HEK293 (cell line): ENCODE measurements at regions not wholly inside any gene's neighbourhood (a gene's known extent, or its start where the extent isn't known, plus 50 kb on each side); places are given as distances from the start of the nearest gene placed in this dataset.

ENCODE experiments used
- CTCF ChIA-PET: fragments of 350-600 bp; formaldehyde crosslinking; extraction: SDS; loops from one replicate; lab custom pipeline; 2021; ENCODE audit warnings: antibody characterized with exemption; lab: Yijun Ruan, JAX
- POLR2A ChIA-PET: fragments of 300-600 bp; formaldehyde crosslinking; extraction: SDS; loops from one replicate; lab custom pipeline; 2020; ENCODE audit warnings: antibody characterized with exemption, inconsistent platforms; lab: Yijun Ruan, JAX
- H3K27ac ChIP-seq: fragments of 200-500 bp; sonication (Bioruptor generic); 2 replicates; pipeline ENCODE4 v1.5.1; 2014; ENCODE audit warnings: low read depth, low read length, control low read depth, inconsistent platforms; ENCODE audit errors: extremely low read depth
- H3K36me3 ChIP-seq, 2 experiments: fragments of 200-500 bp in 1 of 2; sonication (Bioruptor generic) in 1 of 2; 1 replicate in 1 of 2; 2 replicates in 1 of 2; pipeline ENCODE4 v1.5.1; 2014 to 2017; ENCODE audit warnings: inconsistent platforms in 2 of 2, low read length in 2 of 2; ENCODE audit not compliant: control insufficient read depth in 2 of 2, insufficient read depth in 1 of 2
- H3K4me1 ChIP-seq: fragments of 200-500 bp; sonication (Bioruptor generic); 2 replicates; pipeline ENCODE4 v1.5.1; 2014; ENCODE audit warnings: mild to moderate bottlenecking, low read length, inconsistent platforms; ENCODE audit not compliant: control insufficient read depth, insufficient read depth
- H3K4me3 ChIP-seq: 2 replicates; pipeline ENCODE4 v1.5.1; 2011; ENCODE audit warnings: low read depth, mild to moderate bottlenecking, control low read depth, low read length, moderate library complexity
- H3K9me3 ChIP-seq: fragments of 200-500 bp; sonication (Bioruptor generic); 2 replicates; pipeline ENCODE4 v1.5.1; 2014; ENCODE audit warnings: low read depth, low read length, inconsistent platforms; ENCODE audit not compliant: control insufficient read depth, insufficient read depth
- GLIS1 ChIP-seq: fragments of 450-650 bp; formaldehyde crosslinking; IDR thresholded peaks from 2 replicates; pipeline ENCODE4 v1.5.1; 2016; ENCODE audit warnings: missing biosample characterization, missing genetic modification characterization
- KLF7 ChIP-seq: fragments of 450-650 bp; formaldehyde crosslinking; IDR thresholded peaks from 2 replicates; pipeline ENCODE4 v1.5.1; 2016; ENCODE audit warnings: missing biosample characterization, missing genetic modification characterization, borderline replicate concordance
- OSR2 ChIP-seq: fragments of 450-650 bp; formaldehyde crosslinking; IDR thresholded peaks from 2 replicates; pipeline ENCODE4 v1.5.1; 2016; ENCODE audit warnings: missing biosample characterization, missing genetic modification characterization
- ZEB2 ChIP-seq: fragments of 450-650 bp; formaldehyde crosslinking; IDR thresholded peaks from 2 replicates; pipeline ENCODE4 v1.5.1; 2016; ENCODE audit warnings: missing biosample characterization, missing genetic modification characterization
- ZNF114 ChIP-seq: fragments of 450-650 bp; formaldehyde crosslinking; IDR thresholded peaks from 2 replicates; pipeline ENCODE4 v1.5.0; 2017; ENCODE audit warnings: missing biosample characterization, missing genetic modification characterization
- ZNF140 ChIP-seq: fragments of 450-650 bp; formaldehyde crosslinking; IDR thresholded peaks from 2 replicates; pipeline ENCODE4 v1.5.1; 2016; ENCODE audit warnings: missing biosample characterization, missing genetic modification characterization
- ZNF433 ChIP-seq: fragments of 450-650 bp; formaldehyde crosslinking; IDR thresholded peaks from 2 replicates; pipeline ENCODE4 v1.5.1; 2016; ENCODE audit warnings: missing biosample characterization, missing genetic modification characterization, low read depth
- ZNF514 ChIP-seq: fragments of 450-650 bp; formaldehyde crosslinking; IDR thresholded peaks from 2 replicates; pipeline ENCODE4 v1.5.1; 2016; ENCODE audit warnings: missing biosample characterization, missing genetic modification characterization
- ZNF549 ChIP-seq: fragments of 450-650 bp; IDR thresholded peaks from 2 replicates; pipeline ENCODE4 v1.5.1; 2018; ENCODE audit warnings: missing biosample characterization, missing genetic modification characterization, mild to moderate bottlenecking, inconsistent platforms, moderate library complexity
- ZNF768 ChIP-seq: fragments of 450-650 bp; formaldehyde crosslinking; IDR thresholded peaks from 2 replicates; pipeline ENCODE4 v1.5.1; 2018; ENCODE audit warnings: missing biosample characterization, mild to moderate bottlenecking, missing genetic modification characterization
- ZNF792 ChIP-seq: fragments of 450-650 bp; formaldehyde crosslinking; IDR thresholded peaks from 2 replicates; pipeline ENCODE4 v1.5.1; 2016; ENCODE audit warnings: missing biosample characterization, missing genetic modification characterization
- ZSCAN30 ChIP-seq: fragments of 450-650 bp; IDR thresholded peaks from 2 replicates; pipeline ENCODE4 v1.5.1; 2018; ENCODE audit warnings: missing biosample characterization, mild to moderate bottlenecking, missing genetic modification characterization, moderate library complexity
- TF ChIP-seq, protein P1 (sequence below): fragments of 450-650 bp; formaldehyde crosslinking; IDR thresholded peaks from 2 replicates; pipeline ENCODE4 v1.5.1; 2016; ENCODE audit warnings: missing biosample characterization, missing genetic modification characterization
- TF ChIP-seq, protein P2 (sequence below): fragments of 450-650 bp; formaldehyde crosslinking; IDR thresholded peaks from 2 replicates; pipeline ENCODE4 v1.5.1; 2016; ENCODE audit warnings: missing biosample characterization, missing genetic modification characterization, low read depth
- TF ChIP-seq, protein P3 (sequence below): fragments of 450-650 bp; IDR thresholded peaks from 2 replicates; pipeline ENCODE4 v1.5.1; 2018; ENCODE audit warnings: missing biosample characterization, mild to moderate bottlenecking, missing genetic modification characterization
- TF ChIP-seq, protein P4 (sequence below): fragments of 450-650 bp; formaldehyde crosslinking; IDR thresholded peaks from 2 replicates; pipeline ENCODE4 v1.5.1; 2016; ENCODE audit warnings: missing biosample characterization, missing genetic modification characterization
- TF ChIP-seq, protein P5 (sequence below): fragments of 450-650 bp; formaldehyde crosslinking; conservative IDR thresholded peaks from 2 replicates; pipeline ENCODE4 v1.5.1; 2016; ENCODE audit warnings: low read depth, missing biosample characterization, missing genetic modification characterization

DNA sequence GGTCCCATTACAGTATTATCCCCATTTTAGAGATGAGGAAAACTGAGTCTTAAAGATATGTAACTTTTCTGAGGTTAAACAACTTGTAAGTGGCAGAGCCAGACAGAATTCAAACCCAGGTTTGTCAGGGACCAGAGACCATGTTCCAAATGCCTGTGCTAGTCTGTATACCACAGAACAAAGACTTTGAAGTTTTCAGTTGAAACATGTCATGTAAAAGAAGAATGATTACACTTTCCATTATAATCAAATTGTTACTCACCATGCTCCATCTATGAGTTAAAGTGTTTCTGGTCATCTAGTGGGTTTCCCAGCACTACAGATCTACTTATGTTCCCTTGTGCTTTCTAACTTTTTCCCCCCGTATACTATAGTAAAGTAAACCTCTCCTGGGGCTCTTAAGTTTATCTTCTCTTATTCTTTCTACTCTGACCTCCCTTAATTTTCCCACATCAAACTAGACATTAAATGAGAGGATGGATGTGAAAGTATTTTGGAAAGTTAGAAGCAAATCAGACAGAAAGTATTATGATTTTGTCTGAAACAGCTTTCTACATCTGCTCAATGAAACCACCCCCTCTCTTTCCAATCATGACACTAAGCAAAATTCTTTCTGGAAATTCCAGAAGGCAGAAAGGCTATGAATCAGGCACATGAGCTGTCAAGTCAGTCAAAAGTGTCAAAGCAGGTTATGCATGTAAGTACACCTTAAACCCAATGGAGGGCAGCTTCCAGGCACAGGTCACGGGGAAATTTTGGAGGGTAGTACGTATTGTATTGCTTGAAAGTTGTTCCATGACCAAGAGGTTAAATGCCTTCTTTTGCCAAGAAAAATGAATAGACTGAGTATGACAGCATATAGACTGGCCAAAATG lies 132.7 kb upstream of the MAP3K7 start:
- CTCF ChIA-PET, result interaction anchor here (0.9 kb wide), 1 partner anchor 61 kb away, joined by 4 read pairs; no protein-coding TSS in a partner anchor
- TF ChIP-seq, protein P1, sequence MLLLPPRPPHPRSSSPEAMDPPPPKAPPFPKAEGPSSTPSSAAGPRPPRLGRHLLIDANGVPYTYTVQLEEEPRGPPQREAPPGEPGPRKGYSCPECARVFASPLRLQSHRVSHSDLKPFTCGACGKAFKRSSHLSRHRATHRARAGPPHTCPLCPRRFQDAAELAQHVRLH (tag by site-specific recombination), result peak; percentile 26; the same call in 1 of the 2 replicates
- TF ChIP-seq, protein P2, sequence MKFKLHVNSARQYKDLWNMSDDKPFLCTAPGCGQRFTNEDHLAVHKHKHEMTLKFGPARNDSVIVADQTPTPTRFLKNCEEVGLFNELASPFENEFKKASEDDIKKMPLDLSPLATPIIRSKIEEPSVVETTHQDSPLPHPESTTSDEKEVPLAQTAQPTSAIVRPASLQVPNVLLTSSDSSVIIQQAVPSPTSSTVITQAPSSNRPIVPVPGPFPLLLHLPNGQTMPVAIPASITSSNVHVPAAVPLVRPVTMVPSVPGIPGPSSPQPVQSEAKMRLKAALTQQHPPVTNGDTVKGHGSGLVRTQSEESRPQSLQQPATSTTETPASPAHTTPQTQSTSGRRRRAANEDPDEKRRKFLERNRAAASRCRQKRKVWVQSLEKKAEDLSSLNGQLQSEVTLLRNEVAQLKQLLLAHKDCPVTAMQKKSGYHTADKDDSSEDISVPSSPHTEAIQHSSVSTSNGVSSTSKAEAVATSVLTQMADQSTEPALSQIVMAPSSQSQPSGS (tag by site-specific recombination), result no peak
- TF ChIP-seq, all 188 proteins: peak for 1
- POLR2A ChIA-PET, result no interaction called here

DNA sequence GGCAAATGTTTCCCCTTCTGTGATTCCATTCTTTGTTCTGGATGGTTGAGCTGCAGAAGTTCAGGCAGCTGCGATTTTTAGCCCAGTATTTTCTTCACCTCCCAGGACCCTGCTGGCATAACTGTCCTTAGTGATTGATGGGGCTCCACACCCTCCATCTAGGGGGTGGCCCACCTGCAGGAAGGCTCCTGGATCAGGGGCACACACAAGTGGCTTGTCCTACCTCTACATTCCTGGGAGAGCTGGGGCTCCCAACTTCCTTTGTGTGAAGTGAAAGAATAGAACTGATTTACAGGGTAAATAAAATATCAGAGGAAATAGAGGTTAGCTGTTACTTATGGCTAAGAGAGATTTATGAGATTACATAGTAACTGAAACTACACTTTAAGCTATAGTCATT lies 129.5 kb upstream of the MAP3K7 start:
- ChIA-PET CTCF (interaction anchor here (1.2 kb wide), 1 partner anchor 224 kb away, joined by 3 read pairs; no protein-coding TSS in a partner anchor), POLR2A (no interaction called here)
- H3K36me3 ChIP-seq, result no peaks in the 10 kb centered on the region
- H3K27ac ChIP-seq, result no peak overlapping the region
- H3K4me3 ChIP-seq, result no peak overlapping the region
- H3K9me3 ChIP-seq, result no peaks in the 10 kb centered on the region
- peaks cover 11% of the 10 kb centered on the region; the same call in 1 of the 2 replicates for H3K4me1 ChIP-seq
- TF ChIP-seq ZSCAN30 (no peak), OSR2 (peak; percentile 22; the same call in 1 of the 2 replicates), GLIS1 (tag by site-specific recombination) (peak; percentile 62), ZNF433 (no peak)
- TF ChIP-seq, all 188 proteins: peak for 2

More for the DNA sequence above, 132.7 kb upstream of the MAP3K7 start:
- Histone ChIP-seq H3K4me3 (no peak overlapping the region), H3K36me3 (no peaks in the 10 kb centered on the region), H3K9me3 (no peaks in the 10 kb centered on the region), H3K27ac (no peak overlapping the region), H3K4me1 (peaks cover 19% of the 10 kb centered on the region)

DNA sequence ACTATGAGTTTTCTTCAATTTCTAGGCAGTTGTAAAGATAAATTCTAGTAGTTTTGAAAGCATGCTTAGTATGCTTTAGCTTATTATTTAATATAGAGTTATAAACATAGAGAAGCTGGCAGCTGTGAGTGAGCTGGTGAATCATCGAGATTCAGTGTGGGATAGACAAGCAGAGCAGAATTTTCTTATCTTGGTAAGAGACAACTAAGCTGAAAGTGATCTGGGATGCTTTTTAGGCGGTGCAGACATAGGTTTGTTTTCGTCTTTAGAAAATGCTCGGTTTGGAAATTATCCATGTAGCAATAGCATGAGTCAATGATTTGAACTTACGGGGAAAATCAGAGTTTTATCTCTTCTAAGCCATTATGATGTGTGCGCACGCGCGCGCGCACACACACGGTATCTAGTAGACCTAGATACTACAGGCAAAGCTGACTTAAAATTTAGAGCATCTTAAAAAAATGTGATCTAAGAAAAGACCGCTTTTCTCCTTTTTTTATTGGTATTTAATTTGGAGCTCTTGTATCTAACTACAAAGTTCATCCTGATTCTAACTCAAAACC lies 128.3 kb upstream of the MAP3K7 start:
- CTCF ChIA-PET, result interaction anchor here (1.1 kb wide), 1 partner anchor 131 kb away, joined by 3 read pairs; no protein-coding TSS in a partner anchor
- no peaks in the 10 kb centered on the region for H3K9me3 ChIP-seq

More for the DNA sequence above, 128.3 kb upstream of the MAP3K7 start:
- no peak overlapping the region for H3K27ac ChIP-seq
- TF ChIP-seq ZNF792 (tag by site-specific recombination), result no peak
- TF ChIP-seq, protein P3, sequence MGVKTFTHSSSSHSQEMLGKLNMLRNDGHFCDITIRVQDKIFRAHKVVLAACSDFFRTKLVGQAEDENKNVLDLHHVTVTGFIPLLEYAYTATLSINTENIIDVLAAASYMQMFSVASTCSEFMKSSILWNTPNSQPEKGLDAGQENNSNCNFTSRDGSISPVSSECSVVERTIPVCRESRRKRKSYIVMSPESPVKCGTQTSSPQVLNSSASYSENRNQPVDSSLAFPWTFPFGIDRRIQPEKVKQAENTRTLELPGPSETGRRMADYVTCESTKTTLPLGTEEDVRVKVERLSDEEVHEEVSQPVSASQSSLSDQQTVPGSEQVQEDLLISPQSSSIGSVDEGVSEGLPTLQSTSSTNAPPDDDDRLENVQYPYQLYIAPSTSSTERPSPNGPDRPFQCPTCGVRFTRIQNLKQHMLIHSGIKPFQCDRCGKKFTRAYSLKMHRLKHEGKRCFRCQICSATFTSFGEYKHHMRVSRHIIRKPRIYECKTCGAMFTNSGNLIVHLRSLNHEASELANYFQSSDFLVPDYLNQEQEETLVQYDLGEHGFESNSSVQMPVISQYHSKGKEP (tag by site-specific recombination), result no peak
- no peak for TF ChIP-seq ZNF549
- TF ChIP-seq ZNF514 (tag by site-specific recombination), result no peak
- TF ChIP-seq KLF7 (tag by site-specific recombination), result no peak
- no peak for TF ChIP-seq ZNF114 (tag by site-specific recombination)
- TF ChIP-seq ZEB2, result no peak
- TF ChIP-seq, protein P4, sequence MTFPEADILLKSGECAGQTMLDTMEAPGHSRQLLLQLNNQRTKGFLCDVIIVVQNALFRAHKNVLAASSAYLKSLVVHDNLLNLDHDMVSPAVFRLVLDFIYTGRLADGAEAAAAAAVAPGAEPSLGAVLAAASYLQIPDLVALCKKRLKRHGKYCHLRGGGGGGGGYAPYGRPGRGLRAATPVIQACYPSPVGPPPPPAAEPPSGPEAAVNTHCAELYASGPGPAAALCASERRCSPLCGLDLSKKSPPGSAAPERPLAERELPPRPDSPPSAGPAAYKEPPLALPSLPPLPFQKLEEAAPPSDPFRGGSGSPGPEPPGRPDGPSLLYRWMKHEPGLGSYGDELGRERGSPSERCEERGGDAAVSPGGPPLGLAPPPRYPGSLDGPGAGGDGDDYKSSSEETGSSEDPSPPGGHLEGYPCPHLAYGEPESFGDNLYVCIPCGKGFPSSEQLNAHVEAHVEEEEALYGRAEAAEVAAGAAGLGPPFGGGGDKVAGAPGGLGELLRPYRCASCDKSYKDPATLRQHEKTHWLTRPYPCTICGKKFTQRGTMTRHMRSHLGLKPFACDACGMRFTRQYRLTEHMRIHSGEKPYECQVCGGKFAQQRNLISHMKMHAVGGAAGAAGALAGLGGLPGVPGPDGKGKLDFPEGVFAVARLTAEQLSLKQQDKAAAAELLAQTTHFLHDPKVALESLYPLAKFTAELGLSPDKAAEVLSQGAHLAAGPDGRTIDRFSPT, result no peak
- TF ChIP-seq ZNF768 (tag by site-specific recombination), result no peak
- TF ChIP-seq, protein P5, sequence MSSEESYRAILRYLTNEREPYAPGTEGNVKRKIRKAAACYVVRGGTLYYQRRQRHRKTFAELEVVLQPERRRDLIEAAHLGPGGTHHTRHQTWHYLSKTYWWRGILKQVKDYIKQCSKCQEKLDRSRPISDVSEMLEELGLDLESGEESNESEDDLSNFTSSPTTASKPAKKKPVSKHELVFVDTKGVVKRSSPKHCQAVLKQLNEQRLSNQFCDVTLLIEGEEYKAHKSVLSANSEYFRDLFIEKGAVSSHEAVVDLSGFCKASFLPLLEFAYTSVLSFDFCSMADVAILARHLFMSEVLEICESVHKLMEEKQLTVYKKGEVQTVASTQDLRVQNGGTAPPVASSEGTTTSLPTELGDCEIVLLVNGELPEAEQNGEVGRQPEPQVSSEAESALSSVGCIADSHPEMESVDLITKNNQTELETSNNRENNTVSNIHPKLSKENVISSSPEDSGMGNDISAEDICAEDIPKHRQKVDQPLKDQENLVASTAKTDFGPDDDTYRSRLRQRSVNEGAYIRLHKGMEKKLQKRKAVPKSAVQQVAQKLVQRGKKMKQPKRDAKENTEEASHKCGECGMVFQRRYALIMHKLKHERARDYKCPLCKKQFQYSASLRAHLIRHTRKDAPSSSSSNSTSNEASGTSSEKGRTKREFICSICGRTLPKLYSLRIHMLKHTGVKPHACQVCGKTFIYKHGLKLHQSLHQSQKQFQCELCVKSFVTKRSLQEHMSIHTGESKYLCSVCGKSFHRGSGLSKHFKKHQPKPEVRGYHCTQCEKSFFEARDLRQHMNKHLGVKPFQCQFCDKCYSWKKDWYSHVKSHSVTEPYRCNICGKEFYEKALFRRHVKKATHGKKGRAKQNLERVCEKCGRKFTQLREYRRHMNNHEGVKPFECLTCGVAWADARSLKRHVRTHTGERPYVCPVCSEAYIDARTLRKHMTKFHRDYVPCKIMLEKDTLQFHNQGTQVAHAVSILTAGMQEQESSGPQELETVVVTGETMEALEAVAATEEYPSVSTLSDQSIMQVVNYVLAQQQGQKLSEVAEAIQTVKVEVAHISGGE, result no peak
- TF ChIP-seq ZNF140 (tag by site-specific recombination), result no peak
- TF ChIP-seq, all 188 proteins: peak for 0
- Histone ChIP-seq H3K36me3 (no peaks in the 10 kb centered on the region), H3K4me1 (peaks cover 5% of the 10 kb centered on the region; the same call in 1 of the 2 replicates), H3K4me3 (no peak overlapping the region)
- POLR2A ChIA-PET, result interaction anchor here (1.1 kb wide), 1 partner anchor 128 kb away, joined by 4 read pairs; the partner anchor contains the start of gene MAP3K7
